Activated T-cell treated with anti-CD3 and anti-CD28 coated beads for 4 hours (primary cell): ENCODE measurements at regions not wholly inside any gene's neighbourhood (a gene's known extent, or its start where the extent isn't known, plus 50 kb on each side); places are given as distances from the start of the nearest gene placed in this dataset.
"Not testable (repeated sequence)": the region's sequence is repeated elsewhere in the genome, so short reads cannot be mapped to it uniquely, and the experiment has no call there.

Experiments used
- DNase-seq: peaks from one replicate; pipeline ENCODE4 v3.0.0-alpha.2; 2020

- DNase-seq: no peak
Measured at GRCh38 chr2:122683018-122683417, 927.6 kb downstream of the TSN start.

- DNase-seq: no peak
Measured at GRCh38 chr2:122692400-122693083, 937.1 kb downstream of the TSN start.

GRCh38 chr2:122697415-122697814 is 942.0 kb downstream of the TSN start:
- no peak for DNase-seq

GRCh38 chr2:122703676-122704075 is 948.2 kb downstream of the TSN start:
- no peak for DNase-seq

- no peak for DNase-seq
Measured at GRCh38 chr2:122704109-122704563, 948.7 kb downstream of the TSN start.

GRCh38 chr2:122705746-122706145 is 950.3 kb downstream of the TSN start:
- no peak for DNase-seq

- no peak for DNase-seq
Measured at GRCh38 chr2:122706757-122707223, 951.3 kb downstream of the TSN start.

GRCh38 chr2:122707224-122707824 is 951.9 kb downstream of the TSN start:
- DNase-seq: no peak

- DNase-seq: no peak
Measured at GRCh38 chr2:122710049-122710448, 954.6 kb downstream of the TSN start.

GRCh38 chr2:122713800-122714199 is 958.3 kb downstream of the TSN start:
- no peak for DNase-seq

GRCh38 chr2:122720822-122721221 is 965.4 kb downstream of the TSN start:
- DNase-seq: not testable (repeated sequence)

- no peak for DNase-seq
Measured at GRCh38 chr2:122734766-122735424, 979.4 kb downstream of the TSN start.

GRCh38 chr2:122736279-122736678 is 980.8 kb downstream of the TSN start:
- no peak for DNase-seq

GRCh38 chr2:122737429-122738077 is 982.1 kb downstream of the TSN start:
- no peak for DNase-seq

- no peak for DNase-seq
Measured at GRCh38 chr2:122739732-122740593, 984.5 kb downstream of the TSN start.

GRCh38 chr2:122740594-122740948 is 985.1 kb downstream of the TSN start:
- no peak for DNase-seq

- no peak for DNase-seq
Measured at GRCh38 chr2:122741403-122741802, 986.0 kb downstream of the TSN start.

GRCh38 chr2:122743021-122743675 is 987.7 kb downstream of the TSN start:
- no peak for DNase-seq

- DNase-seq: no peak
Measured at GRCh38 chr2:122745603-122746002, 990.2 kb downstream of the TSN start.

GRCh38 chr2:122747670-122748069 is 992.2 kb downstream of the TSN start:
- DNase-seq: no peak

- DNase-seq: no peak
Measured at GRCh38 chr2:122748552-122749011, 993.1 kb downstream of the TSN start.

- no peak for DNase-seq
Measured at GRCh38 chr2:122749405-122749804, 994.0 kb downstream of the TSN start.
